OCI-LY7 (cell line): ENCODE measurements at regions not wholly inside any gene's neighbourhood (a gene's known extent, or its start where the extent isn't known, plus 50 kb on each side); places are given as distances from the start of the nearest gene placed in this dataset.

Experiments
- BruUV-seq: library from RNA; stranded (reverse); fragments of 400-500 nt; replicated peaks from 2 replicates; lab custom pipeline; 2021; lab: Mats Ljungman, UMichigan
- CTCF ChIA-PET: fragments of 300-600 bp; sonication (Branson Sonifier 250); formaldehyde crosslinking; loops from one replicate; lab custom pipeline; 2022; ENCODE audit warnings: antibody characterized with exemption; ENCODE audit not compliant: unreplicated experiment; lab: Charles Lee
- POLR2A ChIA-PET: fragments of 300-600 bp; sonication (Branson Sonifier 250); formaldehyde crosslinking; loops from one replicate; lab custom pipeline; 2022; ENCODE audit warnings: antibody characterized with exemption; lab: Charles Lee
- DNase-seq: peaks from one replicate; pipeline ENCODE4 v3.0.0-alpha.2; 2015; ENCODE audit warnings: low spot score
- H2AFZ ChIP-seq: fragments of 200-600 bp; sonication (generic), shearing (Covaris generic); 2 replicates; pipeline ENCODE4 v1.6.1; 2014; ENCODE audit warnings: mild to moderate bottlenecking, antibody characterized with exemption, low read length, moderate library complexity
- H3K27ac ChIP-seq: fragments of 200-600 bp; sonication (generic); 2 replicates; pipeline ENCODE4 v1.5.1; 2014; ENCODE audit warnings: mixed run types, low read depth, mild to moderate bottlenecking, moderate library complexity, low read length, inconsistent platforms; ENCODE audit not compliant: poor library complexity, severe bottlenecking
- H3K36me3 ChIP-seq: fragments of 200-600 bp; sonication (generic); 2 replicates; pipeline ENCODE4 v1.6.1; 2014; ENCODE audit warnings: mild to moderate bottlenecking, antibody characterized with exemption, low read length, moderate library complexity, mixed read lengths; ENCODE audit not compliant: insufficient read depth
- H3K4me1 ChIP-seq: fragments of 200-600 bp; sonication (generic); 2 replicates; pipeline ENCODE4 v1.5.1; 2014; ENCODE audit warnings: mild to moderate bottlenecking, low read length; ENCODE audit not compliant: insufficient read depth, poor library complexity, severe bottlenecking
- H3K4me2 ChIP-seq: fragments of 200-600 bp; sonication (generic); 2 replicates; pipeline ENCODE4 v1.6.1; 2014; ENCODE audit warnings: mild to moderate bottlenecking, low read length
- H3K4me3 ChIP-seq: fragments of 200-600 bp; sonication (generic); 2 replicates; pipeline ENCODE4 v1.5.1; 2014; ENCODE audit warnings: mild to moderate bottlenecking, low read depth, low read length; ENCODE audit not compliant: poor library complexity, severe bottlenecking
- H3K79me2 ChIP-seq: fragments of 200-600 bp; sonication (generic); 2 replicates; pipeline ENCODE4 v1.6.1; 2016; ENCODE audit warnings: low read depth, mild to moderate bottlenecking, low read length, moderate library complexity, mixed read lengths; ENCODE audit not compliant: insufficient read depth
- H3K9me2 ChIP-seq: fragments of 200-600 bp; sonication (generic); 2 replicates; pipeline ENCODE4 v1.6.1; 2016; ENCODE audit warnings: mild to moderate bottlenecking, low read length, mixed read lengths; ENCODE audit not compliant: insufficient read depth
- H3K9me3 ChIP-seq: fragments of 200-600 bp; sonication (generic); 2 replicates; pipeline ENCODE4 v1.6.1; 2014; ENCODE audit warnings: mild to moderate bottlenecking, mixed run types, low read length, mixed read lengths
- H4K20me1 ChIP-seq: fragments of 200-600 bp; sonication (generic); 2 replicates; pipeline ENCODE4 v1.6.1; 2014; ENCODE audit warnings: mild to moderate bottlenecking, antibody characterized with exemption, low read length, moderate library complexity, mixed read lengths; ENCODE audit not compliant: insufficient read depth
- CTCF ChIP-seq: fragments of 200-600 bp; sonication (generic); conservative IDR thresholded peaks from 2 replicates; pipeline ENCODE4 v1.5.1; 2014; ENCODE audit warnings: mild to moderate bottlenecking, antibody characterized with exemption, low read length, moderate library complexity, mixed read lengths
- EZH2phosphoT487 ChIP-seq: fragments of 200-600 bp; sonication (generic); IDR thresholded peaks from 2 replicates; pipeline ENCODE4 v1.6.1; 2018; ENCODE audit warnings: low read depth, borderline replicate concordance, mild to moderate bottlenecking, mixed run types, antibody characterized with exemption, low read length, moderate library complexity, mixed read lengths
- intact Hi-C: fragments of 100-400 bp; cut with micrococcal nuclease; formaldehyde crosslinking; loops from one replicate; pipeline ENCODE4 v1.10.0; 2022; ENCODE audit not compliant: unreplicated experiment

DNA sequence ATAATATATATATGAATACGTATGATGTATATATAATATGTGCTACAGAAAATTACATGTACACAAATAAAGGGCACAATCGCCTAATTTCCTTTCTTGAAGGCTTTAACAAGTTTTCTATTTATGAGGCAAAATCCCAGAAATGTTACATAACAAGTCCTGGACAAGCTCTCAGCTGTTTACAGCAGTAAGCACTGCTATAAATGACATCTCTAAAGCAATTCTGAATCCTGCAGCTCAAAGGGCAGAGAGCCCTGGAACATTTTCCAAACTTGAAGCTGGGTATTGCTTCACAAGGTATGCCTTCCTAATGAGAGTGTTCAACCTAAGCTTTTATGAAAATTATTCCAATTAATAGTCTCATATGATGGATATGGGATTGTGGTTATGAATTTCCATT, 222.3 kb upstream of the GCFC2 start:
- Histone ChIP-seq H3K4me1 (no peaks in the 10 kb centered on the region), H3K4me2 (no peak overlapping the region), H3K79me2 (no peaks in the 10 kb centered on the region), H4K20me1 (no peaks in the 10 kb centered on the region), H3K4me3 (no peak overlapping the region), H2AFZ (no peak overlapping the region), H3K9me3 (no peaks in the 10 kb centered on the region), H3K27ac (no peak overlapping the region), H3K9me2 (no peaks in the 10 kb centered on the region), H3K36me3 (no peaks in the 10 kb centered on the region)
- ChIA-PET POLR2A (interaction anchor here (1.1 kb wide), 1 partner anchor 143 kb away, joined by 4 read pairs; no protein-coding TSS in a partner anchor), CTCF (no interaction called here)
- TF ChIP-seq CTCF, result no peak
- TF ChIP-seq EZH2phosphoT487, result no peak
- DNase-seq, result no peak
- intact Hi-C loops, result no loop called here
- no TSS peak for BruUV-seq

DNA sequence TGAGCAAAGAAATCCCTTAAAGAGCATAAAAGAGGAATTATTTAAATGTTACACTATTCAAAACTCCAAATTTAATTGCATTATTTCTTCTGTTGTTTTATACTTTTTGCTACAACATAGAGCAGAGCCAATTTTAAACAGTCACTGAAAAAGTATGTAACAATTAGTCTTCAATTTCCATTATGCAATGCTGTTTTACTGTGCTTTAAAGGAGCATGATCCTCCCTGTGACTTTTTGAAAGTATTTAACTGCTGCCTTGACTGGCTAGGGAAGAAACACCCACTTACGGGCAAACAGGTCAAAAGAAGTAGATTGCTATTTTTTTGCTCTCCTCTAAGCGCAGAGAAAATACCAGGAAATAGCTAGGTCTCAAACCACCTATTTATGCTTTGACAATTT, 217.4 kb upstream of the GCFC2 start:
- H3K36me3 ChIP-seq, result no peaks in the 10 kb centered on the region
- DNase-seq, result no peak
- H4K20me1 ChIP-seq, result no peaks in the 10 kb centered on the region
- H3K4me2 ChIP-seq, result no peak overlapping the region
- H3K4me3 ChIP-seq, result no peak overlapping the region
- H3K27ac ChIP-seq, result no peak overlapping the region
- BruUV-seq, result no TSS peak
- no peak overlapping the region for H2AFZ ChIP-seq
- no peaks in the 10 kb centered on the region for H3K9me2 ChIP-seq
- no peaks in the 10 kb centered on the region for H3K79me2 ChIP-seq
- no peak for TF ChIP-seq EZH2phosphoT487
- no peak for TF ChIP-seq CTCF
- ChIA-PET POLR2A (no interaction called here), CTCF (no interaction called here)
- intact Hi-C loops, result no loop called here
- no peaks in the 10 kb centered on the region for H3K9me3 ChIP-seq
- no peaks in the 10 kb centered on the region for H3K4me1 ChIP-seq

- no peaks in the 10 kb centered on the region for H3K4me1 ChIP-seq
- H3K36me3 ChIP-seq, result no peaks in the 10 kb centered on the region
- no peaks in the 10 kb centered on the region for H4K20me1 ChIP-seq
- intact Hi-C loops, result no loop called here
- H3K27ac ChIP-seq, result no peak overlapping the region
- POLR2A ChIA-PET, result no interaction called here
- no peak for DNase-seq
- H3K4me2 ChIP-seq, result no peak overlapping the region
- no peak for TF ChIP-seq EZH2phosphoT487
- no peak for TF ChIP-seq CTCF
- H3K9me3 ChIP-seq, result no peaks in the 10 kb centered on the region
- BruUV-seq, result no TSS peak
- no peak overlapping the region for H2AFZ ChIP-seq
- no peaks in the 10 kb centered on the region for H3K79me2 ChIP-seq
- H3K9me2 ChIP-seq, result no peaks in the 10 kb centered on the region
- no peak overlapping the region for H3K4me3 ChIP-seq
- CTCF ChIA-PET, result no interaction called here
Measured at GRCh38 chr2:75925331-75926024, 214.8 kb upstream of the GCFC2 start.
